Glomerular visceral epithelial cell (primary cell): ENCODE measurements at regions not wholly inside any gene's neighbourhood (a gene's known extent, or its start where the extent isn't known, plus 50 kb on each side); places are given as distances from the start of the nearest gene placed in this dataset.

Experiments
- DNase-seq: peaks from one replicate; pipeline ENCODE4 v3.0.0-alpha.2; 2016; ENCODE audit errors: extremely low spot score

GRCh38 chr9:32255026-32255425, 129.4 kb upstream of the ACO1 start:
- DNase-seq: no peak

GRCh38 chr9:32258482-32258881, 126.0 kb upstream of the ACO1 start:
- no peak for DNase-seq

GRCh38 chr9:32260151-32260862, 124.1 kb upstream of the ACO1 start:
- DNase-seq: no peak

GRCh38 chr9:32264170-32264864, 120.1 kb upstream of the ACO1 start:
- peak; percentile 46 for DNase-seq

GRCh38 chr9:32265037-32265436, 119.4 kb upstream of the ACO1 start:
- DNase-seq: no peak

- DNase-seq: no peak
Measured at GRCh38 chr9:32278991-32279390, 105.5 kb upstream of the ACO1 start.

- no peak for DNase-seq
Measured at GRCh38 chr9:32289756-32290155, 94.7 kb upstream of the ACO1 start.

- DNase-seq: peak; percentile 7
Measured at GRCh38 chr9:32291370-32291769, 93.1 kb upstream of the ACO1 start.

- no peak for DNase-seq
Measured at GRCh38 chr9:32292611-32293010, 91.8 kb upstream of the ACO1 start.

- no peak for DNase-seq
Measured at GRCh38 chr9:32293091-32293490, 91.4 kb upstream of the ACO1 start.

GRCh38 chr9:32294106-32294505, 90.3 kb upstream of the ACO1 start:
- DNase-seq: no peak

GRCh38 chr9:32300373-32300772, 84.1 kb upstream of the ACO1 start:
- DNase-seq: no peak

- no peak for DNase-seq
Measured at GRCh38 chr9:32304495-32304894, 79.9 kb upstream of the ACO1 start.

GRCh38 chr9:32306006-32306405, 78.4 kb upstream of the ACO1 start:
- no peak for DNase-seq

- DNase-seq: no peak
Measured at GRCh38 chr9:32319312-32319929, 65.0 kb upstream of the ACO1 start.

- no peak for DNase-seq
Measured at GRCh38 chr9:32322622-32323021, 61.8 kb upstream of the ACO1 start.

GRCh38 chr9:32326146-32326545, 58.3 kb upstream of the ACO1 start:
- no peak for DNase-seq

- DNase-seq: no peak
Measured at GRCh38 chr9:32331240-32331639, 53.2 kb upstream of the ACO1 start.

- DNase-seq: no peak
Measured at GRCh38 chr9:32334112-32334511, 50.3 kb upstream of the ACO1 start.
